ENCODE measurements at regions not wholly inside any gene's neighbourhood (a gene's known extent, or its start where the extent isn't known, plus 50 kb on each side); places are given as distances from the start of the nearest gene placed in this dataset.

DNA sequence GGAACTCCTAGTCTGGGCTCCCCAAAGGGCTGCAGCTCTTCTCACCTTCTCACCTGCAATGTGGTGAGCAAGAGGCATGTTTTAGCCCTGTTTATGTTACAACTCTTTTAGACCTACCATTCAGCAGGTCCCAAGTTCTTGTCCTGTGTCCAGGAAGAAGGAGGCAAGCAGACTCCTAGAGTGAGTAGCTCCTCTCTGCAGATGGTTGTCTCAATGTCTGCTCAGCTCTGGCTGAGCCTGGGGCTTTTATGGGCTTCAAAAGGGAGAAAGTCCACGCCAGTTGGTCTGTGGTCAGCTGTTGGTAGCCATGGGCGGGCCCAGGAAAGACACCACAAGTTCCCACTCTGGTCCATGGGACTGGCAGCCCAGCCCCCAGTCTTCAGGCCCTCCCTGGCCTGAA is 148.1 kb upstream of the HS6ST1 start:
- TF ChIP-seq CTCF (IDR thresholded peaks at IDR 0.05) (no peak), POLR2A (IDR thresholded peaks at IDR 0.05) (no peak)
